ENCODE measurements at regions not wholly inside any gene's neighbourhood (a gene's known extent, or its start where the extent isn't known, plus 50 kb on each side); places are given as distances from the start of the nearest gene placed in this dataset.

DNA sequence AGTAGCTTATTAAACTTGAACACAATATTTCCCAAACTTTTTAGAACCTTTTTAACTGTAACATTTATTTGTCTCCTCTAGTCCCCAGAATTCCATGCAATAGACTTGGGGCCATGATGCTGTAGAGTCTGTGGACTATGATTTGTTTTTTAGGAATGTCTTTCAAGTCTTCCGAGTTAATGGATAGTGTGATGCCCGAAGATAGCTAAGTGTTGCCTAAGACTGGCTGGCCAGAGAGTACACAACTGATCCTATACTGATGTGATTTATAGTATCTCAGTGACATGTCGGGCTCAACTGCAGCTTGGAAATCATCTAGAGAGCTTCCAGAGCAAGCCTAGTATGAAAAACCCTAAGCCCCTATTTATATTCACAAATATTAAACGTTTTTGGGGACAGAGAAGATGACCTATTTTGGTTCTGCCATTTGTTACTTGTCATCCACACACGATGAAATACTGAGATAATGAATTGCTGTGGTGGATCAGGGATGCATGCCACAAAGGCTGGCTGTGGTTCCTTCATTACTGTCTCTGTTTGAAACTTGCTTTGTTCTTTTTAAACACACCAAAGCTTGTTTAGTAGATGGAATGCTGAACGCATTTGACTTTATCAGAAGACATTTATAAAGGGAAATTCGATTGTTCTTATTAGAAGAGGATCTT is 507.4 kb downstream of the TAFA4 start:
- Histone ChIP-seq H3K9me2 (ENCODE audit: low read depth, low read length) (no peaks in the 10 kb centered on the region), H3K27me3 (ENCODE audit: insufficient read depth, low read length) (no peaks in the 10 kb centered on the region), H3K4me2 (ENCODE audit: low read length) (no peak overlapping the region), H2AFZ (ENCODE audit: low read length) (no peak overlapping the region), H3K4me3 (ENCODE audit: low read depth, low read length, poor library complexity, severe bottlenecking) (no peak overlapping the region), H3K9ac (ENCODE audit: low read length) (no peak overlapping the region), H3K79me2 (ENCODE audit: insufficient read depth, low read length) (no peaks in the 10 kb centered on the region), H3F3A (ENCODE audit: insufficient read depth, low read length) (no peaks in the 10 kb centered on the region), H3K27ac (ENCODE audit: low read depth, low read length, poor library complexity, severe bottlenecking) (no peak overlapping the region), H3K4me1 (ENCODE audit: insufficient read depth, low read length, severe bottlenecking) (no peaks in the 10 kb centered on the region), H4K20me1 (ENCODE audit: insufficient read depth, low read length) (no peaks in the 10 kb centered on the region), H3K36me3 (ENCODE audit: insufficient read depth, low read length) (no peaks in the 10 kb centered on the region), H3K9me3 (ENCODE audit: low read length) (no peaks in the 10 kb centered on the region)
- no peak for TF ChIP-seq CTCF (IDR thresholded peaks at IDR 0.05; ENCODE audit: low read length)
- no peak for TF ChIP-seq EZH2 (IDR thresholded peaks at IDR 0.05; ENCODE audit: borderline replicate concordance, low read length)

DNA sequence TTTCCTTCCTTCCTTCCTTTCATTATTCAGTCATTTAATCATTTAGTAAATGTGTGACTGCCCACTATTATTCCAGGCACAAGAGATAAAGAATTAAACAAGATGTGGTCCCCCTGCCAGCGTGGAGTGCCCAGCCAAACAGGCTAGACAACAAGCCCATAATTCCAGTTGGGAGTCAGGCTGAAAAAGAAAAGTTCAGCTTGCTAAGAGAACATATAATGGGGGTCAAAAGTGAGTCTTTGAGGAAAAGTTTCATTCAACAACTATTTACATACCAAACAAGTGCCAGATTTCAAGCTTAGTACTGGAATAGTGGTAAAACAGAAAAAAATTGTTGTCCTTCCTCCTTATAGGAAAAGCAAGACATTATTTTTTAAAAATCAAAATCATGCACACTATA is 523.7 kb downstream of the TAFA4 start:
- Histone ChIP-seq H3K9me3 (ENCODE audit: low read length) (no peaks in the 10 kb centered on the region), H3K4me2 (ENCODE audit: low read length) (no peak overlapping the region), H3F3A (ENCODE audit: insufficient read depth, low read length) (no peaks in the 10 kb centered on the region), H3K4me3 (ENCODE audit: low read depth, low read length, poor library complexity, severe bottlenecking) (no peak overlapping the region), H3K9me2 (ENCODE audit: low read depth, low read length) (no peaks in the 10 kb centered on the region), H3K9ac (ENCODE audit: low read length) (no peak overlapping the region), H3K4me1 (ENCODE audit: insufficient read depth, low read length, severe bottlenecking) (no peaks in the 10 kb centered on the region), H3K79me2 (ENCODE audit: insufficient read depth, low read length) (no peaks in the 10 kb centered on the region), H3K27ac (ENCODE audit: low read depth, low read length, poor library complexity, severe bottlenecking) (no peak overlapping the region), H2AFZ (ENCODE audit: low read length) (no peak overlapping the region), H3K27me3 (ENCODE audit: insufficient read depth, low read length) (no peaks in the 10 kb centered on the region), H3K36me3 (ENCODE audit: insufficient read depth, low read length) (no peaks in the 10 kb centered on the region), H4K20me1 (ENCODE audit: insufficient read depth, low read length) (no peaks in the 10 kb centered on the region)
- TF ChIP-seq CTCF (IDR thresholded peaks at IDR 0.05; ENCODE audit: low read length) (no peak), EZH2 (IDR thresholded peaks at IDR 0.05; ENCODE audit: borderline replicate concordance, low read length) (no peak)

GRCh38 chr3:68403741-68404140 is 528.6 kb downstream of the TAFA4 start:
- Histone ChIP-seq H3K4me3 (ENCODE audit: low read depth, low read length, poor library complexity, severe bottlenecking) (no peak overlapping the region), H4K20me1 (ENCODE audit: insufficient read depth, low read length) (no peaks in the 10 kb centered on the region), H3K9me3 (ENCODE audit: low read length) (no peaks in the 10 kb centered on the region), H3K9me2 (ENCODE audit: low read depth, low read length) (no peaks in the 10 kb centered on the region), H3K27ac (ENCODE audit: low read depth, low read length, poor library complexity, severe bottlenecking) (no peak overlapping the region), H3K27me3 (ENCODE audit: insufficient read depth, low read length) (no peaks in the 10 kb centered on the region), H2AFZ (ENCODE audit: low read length) (no peak overlapping the region), H3K4me2 (ENCODE audit: low read length) (no peak overlapping the region), H3K9ac (ENCODE audit: low read length) (no peak overlapping the region), H3F3A (ENCODE audit: insufficient read depth, low read length) (no peaks in the 10 kb centered on the region), H3K79me2 (ENCODE audit: insufficient read depth, low read length) (no peaks in the 10 kb centered on the region), H3K4me1 (ENCODE audit: insufficient read depth, low read length, severe bottlenecking) (no peaks in the 10 kb centered on the region), H3K36me3 (ENCODE audit: insufficient read depth, low read length) (no peaks in the 10 kb centered on the region)
- no peak for TF ChIP-seq CTCF (IDR thresholded peaks at IDR 0.05; ENCODE audit: low read length)

Measured in OCI-LY1 (cell line).